ENCODE measurements at regions not wholly inside any gene's neighbourhood (a gene's known extent, or its start where the extent isn't known, plus 50 kb on each side); places are given as distances from the start of the nearest gene placed in this dataset.
A peak's percentile ranks its signal among the peaks of the same experiment; 100 is the strongest.

DNA sequence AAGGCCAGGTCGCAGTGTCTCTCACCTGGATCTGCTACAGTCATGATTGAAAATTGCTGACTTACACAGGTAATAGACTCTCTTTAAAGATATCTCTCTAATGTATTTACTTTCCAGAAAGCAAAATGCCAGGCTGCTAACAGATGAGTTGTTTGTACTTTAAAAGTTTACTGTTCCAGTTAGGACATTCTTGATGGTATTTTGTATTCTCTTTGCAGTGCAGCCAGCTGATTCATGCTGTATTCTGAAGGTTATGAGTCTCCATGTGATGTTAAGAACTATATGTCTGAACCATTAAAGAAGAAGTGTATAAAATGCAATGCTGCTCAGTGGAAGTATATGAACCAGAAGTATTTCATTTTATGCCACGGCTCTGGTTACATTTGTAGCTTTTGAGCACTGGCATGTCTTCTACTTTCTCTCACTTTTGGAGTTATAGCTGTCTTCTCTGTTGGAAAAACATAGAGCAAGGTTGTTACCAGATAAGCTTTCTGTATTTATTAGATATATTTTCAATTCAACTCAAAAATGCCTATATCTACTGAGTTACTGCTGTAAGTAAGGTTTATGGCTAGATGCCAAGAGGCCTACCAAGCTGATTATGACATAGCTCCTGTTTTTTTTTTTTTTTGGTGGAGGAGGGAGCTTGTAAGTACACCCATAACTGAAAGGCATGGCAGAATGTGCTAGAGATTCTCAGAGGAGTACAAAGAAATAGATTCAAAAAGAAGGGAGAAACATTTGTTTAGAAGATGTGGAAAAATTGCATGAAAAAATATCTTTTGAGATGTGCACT, 130.5 kb upstream of the MAN1A1 start (continued):
- TF ChIP-seq, protein P1, sequence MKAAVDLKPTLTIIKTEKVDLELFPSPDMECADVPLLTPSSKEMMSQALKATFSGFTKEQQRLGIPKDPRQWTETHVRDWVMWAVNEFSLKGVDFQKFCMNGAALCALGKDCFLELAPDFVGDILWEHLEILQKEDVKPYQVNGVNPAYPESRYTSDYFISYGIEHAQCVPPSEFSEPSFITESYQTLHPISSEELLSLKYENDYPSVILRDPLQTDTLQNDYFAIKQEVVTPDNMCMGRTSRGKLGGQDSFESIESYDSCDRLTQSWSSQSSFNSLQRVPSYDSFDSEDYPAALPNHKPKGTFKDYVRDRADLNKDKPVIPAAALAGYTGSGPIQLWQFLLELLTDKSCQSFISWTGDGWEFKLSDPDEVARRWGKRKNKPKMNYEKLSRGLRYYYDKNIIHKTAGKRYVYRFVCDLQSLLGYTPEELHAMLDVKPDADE (conservative IDR thresholded peaks at IDR 0.05; ENCODE audit: control insufficient read depth, low read depth, low read length) = no peak
- TF ChIP-seq ZBTB43 (CRISPR knock-in tag; IDR thresholded peaks at IDR 0.05) (no peak), VEZF1 (CRISPR knock-in tag; IDR thresholded peaks at IDR 0.05) (no peak), ZNF384 (IDR thresholded peaks at IDR 0.05; ENCODE audit: low read depth, low read length) (peak; percentile 97), NFIX (CRISPR knock-in tag; IDR thresholded peaks at IDR 0.05; ENCODE audit: low read depth) (no peak; the same call in 1 of the 2 replicates), CEBPG (CRISPR knock-in tag; IDR thresholded peaks at IDR 0.05) (no peak), CEBPG (tag; conservative IDR thresholded peaks at IDR 0.05 in 1 of 2, IDR thresholded peaks at IDR 0.05 in 1 of 2) (peak in 1 of 2 experiments; percentile 63; a peak in 2 of 4 replicates), BCL6 (CRISPR knock-in tag; IDR thresholded peaks at IDR 0.05) (no peak), POLR2AphosphoS2 (IDR thresholded peaks at IDR 0.05; ENCODE audit: low read length) (no peak), ZBED1 (IDR thresholded peaks at IDR 0.05) (no peak), ZNF512 (tag; IDR thresholded peaks at IDR 0.05) (no peak), ZC3H4 (CRISPR knock-in tag; IDR thresholded peaks at IDR 0.05; ENCODE audit: borderline replicate concordance) (no peak), SMARCA5 (IDR thresholded peaks at IDR 0.05) (no peak), ZKSCAN3 (CRISPR knock-in tag; IDR thresholded peaks at IDR 0.05) (no peak), RBM25 (IDR thresholded peaks at IDR 0.05; ENCODE audit: low read depth, low read length, severe bottlenecking) (no peak), ZFX (CRISPR knock-in tag; IDR thresholded peaks at IDR 0.05) (0 out of 2 replicates have a peak, but pooled peaks have one; percentile 22), BRD4 (IDR thresholded peaks at IDR 0.05) (no peak)
- TF ChIP-seq, protein P2, sequence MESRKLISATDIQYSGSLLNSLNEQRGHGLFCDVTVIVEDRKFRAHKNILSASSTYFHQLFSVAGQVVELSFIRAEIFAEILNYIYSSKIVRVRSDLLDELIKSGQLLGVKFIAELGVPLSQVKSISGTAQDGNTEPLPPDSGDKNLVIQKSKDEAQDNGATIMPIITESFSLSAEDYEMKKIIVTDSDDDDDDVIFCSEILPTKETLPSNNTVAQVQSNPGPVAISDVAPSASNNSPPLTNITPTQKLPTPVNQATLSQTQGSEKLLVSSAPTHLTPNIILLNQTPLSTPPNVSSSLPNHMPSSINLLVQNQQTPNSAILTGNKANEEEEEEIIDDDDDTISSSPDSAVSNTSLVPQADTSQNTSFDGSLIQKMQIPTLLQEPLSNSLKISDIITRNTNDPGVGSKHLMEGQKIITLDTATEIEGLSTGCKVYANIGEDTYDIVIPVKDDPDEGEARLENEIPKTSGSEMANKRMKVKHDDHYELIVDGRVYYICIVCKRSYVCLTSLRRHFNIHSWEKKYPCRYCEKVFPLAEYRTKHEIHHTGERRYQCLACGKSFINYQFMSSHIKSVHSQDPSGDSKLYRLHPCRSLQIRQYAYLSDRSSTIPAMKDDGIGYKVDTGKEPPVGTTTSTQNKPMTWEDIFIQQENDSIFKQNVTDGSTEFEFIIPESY (CRISPR knock-in tag; IDR thresholded peaks at IDR 0.05) = no peak
